ENCODE measurements at regions not wholly inside any gene's neighbourhood (a gene's known extent, or its start where the extent isn't known, plus 50 kb on each side); places are given as distances from the start of the nearest gene placed in this dataset.
"Not testable (repeated sequence)": the region's sequence is repeated elsewhere in the genome, so short reads cannot be mapped to it uniquely, and the experiment has no call there.

DNA sequence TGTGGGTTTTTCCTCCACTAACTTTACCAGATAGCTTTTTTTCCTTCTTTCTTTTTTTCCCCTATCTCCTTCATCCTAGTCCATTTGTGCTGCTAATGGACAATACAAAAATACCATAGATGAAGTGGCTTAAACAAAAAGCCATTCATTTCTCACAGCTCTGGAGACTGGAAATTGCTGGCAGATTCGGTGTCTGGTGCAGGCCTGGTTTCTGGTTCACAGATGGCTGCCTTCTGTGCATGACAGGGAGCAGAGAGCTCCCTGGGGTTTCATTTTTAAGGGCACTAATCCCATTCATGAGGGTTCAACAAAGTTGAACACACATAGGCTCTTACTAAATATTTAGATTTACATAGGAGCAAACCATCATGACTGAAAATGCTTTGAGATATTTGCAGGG, 467.4 kb downstream of the TYW1 start:
- FAIRE-seq (no peak), DNase-seq (ENCODE audit: low spot score) (no peak)

DNA sequence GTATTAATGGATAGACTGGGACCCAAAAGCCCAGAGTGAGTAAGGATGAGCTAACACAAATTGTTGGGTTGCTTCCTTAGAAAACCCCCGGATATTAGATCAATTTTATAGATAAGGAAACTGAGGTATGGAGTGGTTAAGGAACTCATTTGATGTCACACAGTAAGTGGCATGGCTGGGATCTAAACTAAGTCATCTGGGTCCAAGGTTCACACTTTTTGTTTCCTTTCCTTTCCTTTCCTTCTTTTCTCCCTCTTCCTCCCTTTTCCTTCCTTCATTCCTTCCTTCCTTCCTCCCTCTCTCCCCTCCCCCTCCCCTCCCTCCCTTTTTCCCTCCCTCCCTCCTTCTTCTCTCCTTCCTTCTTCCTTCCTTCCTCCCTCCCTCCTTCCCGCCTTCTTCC, 469.5 kb downstream of the TYW1 start:
- FAIRE-seq (no peak), DNase-seq (ENCODE audit: low spot score) (no peak)

DNA sequence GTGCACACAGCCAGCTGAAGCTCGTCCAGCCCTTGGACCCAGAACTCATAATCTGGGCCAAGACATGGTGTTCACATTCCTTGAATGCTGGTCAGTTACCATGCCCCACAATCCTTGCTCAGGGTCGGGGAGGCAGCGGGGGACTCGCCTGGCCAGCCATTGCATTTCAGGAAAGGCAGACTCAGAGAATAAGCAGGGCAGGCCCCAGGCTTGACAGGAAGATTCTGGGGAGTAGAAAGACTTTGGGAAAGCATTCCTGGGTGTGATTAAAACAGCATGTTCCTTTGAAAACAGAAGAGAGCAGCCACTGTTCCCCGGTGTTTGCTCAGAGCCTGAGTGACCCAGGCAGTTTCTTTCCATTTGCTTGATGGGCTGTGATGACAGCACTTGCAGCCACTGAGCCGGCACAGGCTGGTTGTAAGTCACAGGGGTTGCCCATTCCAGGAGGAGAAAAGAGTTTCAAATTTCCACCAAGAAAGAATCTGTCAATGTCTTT, 473.7 kb downstream of the TYW1 start:
- FAIRE-seq: no peak

DNA sequence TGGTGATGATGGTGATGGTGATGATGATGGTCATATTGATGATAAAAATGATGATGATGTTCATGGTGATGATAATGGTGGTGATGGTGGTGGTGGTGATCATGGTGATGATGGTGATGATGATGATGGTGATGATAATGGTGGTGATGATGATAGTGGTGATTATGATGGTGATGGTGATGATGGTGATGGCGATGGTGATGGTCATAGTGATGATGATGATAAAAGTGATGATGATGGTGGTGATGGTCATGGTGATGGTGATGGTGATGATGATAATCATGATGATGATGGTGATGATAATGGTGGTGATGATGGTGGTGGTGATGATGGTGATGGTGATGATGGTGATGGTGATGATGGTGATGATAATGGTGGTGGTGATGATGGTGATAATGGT, 478.7 kb downstream of the TYW1 start:
- FAIRE-seq (no peak), DNase-seq (ENCODE audit: low spot score) (no peak)

More for the DNA sequence above, 473.7 kb downstream of the TYW1 start:
- no peak for DNase-seq (ENCODE audit: low spot score)

DNA sequence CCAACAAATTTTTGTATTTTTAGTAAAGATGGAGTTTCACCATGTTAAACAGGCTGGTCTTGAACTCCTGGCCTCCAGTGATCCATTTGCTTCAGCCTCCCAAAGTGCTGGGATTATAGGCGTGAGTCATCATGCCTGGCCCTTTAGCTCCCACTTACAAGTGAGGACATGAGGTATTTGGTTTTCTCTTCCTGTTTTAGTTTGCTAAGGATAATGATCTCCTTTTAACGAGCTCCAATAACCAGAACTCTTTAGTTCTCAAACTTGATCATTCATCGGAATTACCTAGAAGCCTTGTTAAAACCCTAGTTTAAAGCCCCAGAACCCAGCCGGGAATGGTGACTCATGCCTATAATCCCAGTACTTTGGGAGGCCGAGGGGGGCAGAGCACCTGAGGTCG, 481.4 kb downstream of the TYW1 start:
- DNase-seq (ENCODE audit: low spot score): no peak
- FAIRE-seq: no peak

DNA sequence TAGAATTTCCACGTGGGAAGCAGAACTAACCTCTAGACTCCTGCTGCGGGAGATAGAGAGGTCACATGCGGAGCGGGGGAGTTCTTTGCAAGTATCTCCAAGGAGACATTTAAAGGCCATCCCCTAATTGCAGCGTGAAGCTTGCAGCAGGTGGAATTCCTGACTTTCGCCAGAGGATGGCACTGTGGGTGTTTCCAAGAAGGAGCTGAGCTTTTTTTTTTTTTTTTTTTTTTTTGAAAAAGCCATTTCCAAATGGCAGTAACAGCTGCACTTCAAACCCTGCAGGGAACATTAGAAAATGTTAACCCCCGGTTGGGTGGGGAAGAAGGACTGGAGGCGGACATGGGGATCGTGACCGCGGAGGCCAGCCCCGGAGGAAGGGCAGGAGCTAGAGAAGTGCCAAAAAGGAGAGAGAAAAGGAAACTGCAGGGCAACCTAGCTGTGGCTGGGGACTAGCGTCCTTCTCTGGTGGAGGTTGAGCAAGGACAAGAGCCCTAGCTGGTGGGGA, 487.7 kb downstream of the TYW1 start:
- DNase-seq (ENCODE audit: low spot score) (peak; percentile 74), FAIRE-seq (no peak)

DNA sequence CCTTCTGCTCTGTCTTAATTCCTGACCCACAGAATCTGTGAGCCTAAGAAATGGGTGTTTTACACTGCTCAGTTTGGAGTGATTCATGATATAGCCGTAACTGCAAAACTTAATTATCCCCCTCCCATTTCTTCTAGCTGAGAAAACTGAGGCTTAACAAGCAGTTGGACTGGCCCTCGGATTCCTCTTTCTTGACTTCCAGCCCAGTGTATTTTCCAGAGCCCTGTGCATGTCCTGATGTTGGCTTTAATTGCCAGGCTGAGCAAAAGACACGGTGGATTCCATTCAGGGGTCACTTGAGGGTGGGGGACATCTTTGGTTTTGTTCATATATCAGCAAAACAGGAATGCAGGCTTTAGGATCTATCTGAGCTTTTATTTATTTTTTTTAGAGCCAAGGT, 489.8 kb downstream of the TYW1 start:
- no peak for DNase-seq (ENCODE audit: low spot score)
- no peak for FAIRE-seq

DNA sequence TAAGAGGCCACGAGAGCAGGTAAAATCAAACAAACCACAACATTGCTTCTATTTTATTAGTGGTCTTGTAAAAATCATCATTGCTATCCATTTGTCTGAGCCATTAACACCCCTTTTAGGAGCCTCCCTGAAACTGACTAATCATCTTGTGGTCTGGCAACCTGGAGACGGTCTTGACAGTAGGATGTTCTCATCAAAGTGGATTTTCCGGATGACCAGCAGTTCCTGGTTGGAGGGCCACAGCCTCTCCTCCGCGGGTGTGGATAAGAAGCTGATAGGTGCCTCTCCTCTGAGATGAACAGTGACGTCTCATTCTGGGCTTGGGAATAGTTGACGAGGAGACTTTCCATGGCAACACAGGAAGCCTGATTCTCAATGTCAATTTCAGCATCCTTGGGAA, 490.7 kb downstream of the TYW1 start:
- peak; percentile 46 for DNase-seq (ENCODE audit: low spot score)
- FAIRE-seq: no peak

DNA sequence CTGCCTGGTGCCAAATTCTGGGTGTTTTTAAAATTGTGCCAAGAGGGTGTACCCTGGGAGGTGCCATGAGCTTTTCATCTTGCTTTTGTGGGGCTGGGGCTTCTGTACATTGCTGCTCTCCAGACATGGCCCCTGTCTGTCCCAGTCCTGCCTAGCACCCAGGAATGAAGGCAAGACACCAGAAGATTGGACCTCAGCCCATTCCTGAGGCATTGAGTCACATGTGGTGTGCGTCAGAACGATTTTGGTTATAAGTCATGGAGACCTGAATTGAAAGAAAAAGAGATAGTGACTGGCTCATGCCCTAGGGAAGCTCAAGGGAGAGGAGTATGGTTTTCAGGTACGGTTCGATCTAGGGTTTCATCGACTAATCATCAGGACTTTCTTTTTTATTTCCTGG, 493.2 kb downstream of the TYW1 start:
- no peak for FAIRE-seq
- peak; percentile 54 for DNase-seq (ENCODE audit: low spot score)

DNA sequence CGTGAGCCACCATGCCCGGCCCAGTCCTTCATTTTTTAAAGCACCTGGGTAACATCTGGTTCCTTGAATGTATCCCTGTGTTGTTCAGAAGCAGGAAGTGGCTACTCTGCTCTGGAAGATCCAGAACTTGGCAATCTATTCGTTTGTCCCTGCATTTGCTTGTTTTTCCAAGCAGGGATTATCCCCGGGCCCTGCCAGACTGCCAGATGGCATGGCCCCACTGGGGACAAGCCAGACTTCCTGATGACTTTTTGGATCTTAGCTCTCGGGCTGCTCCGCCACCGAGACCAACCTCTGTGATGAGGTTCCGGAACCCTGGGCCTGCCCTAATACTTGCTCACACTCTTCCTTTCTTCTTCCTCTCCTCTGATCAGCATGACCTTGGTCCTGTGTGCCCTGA, 496.7 kb downstream of the TYW1 start:
- no peak for FAIRE-seq
- no peak for DNase-seq (ENCODE audit: low spot score)

DNA sequence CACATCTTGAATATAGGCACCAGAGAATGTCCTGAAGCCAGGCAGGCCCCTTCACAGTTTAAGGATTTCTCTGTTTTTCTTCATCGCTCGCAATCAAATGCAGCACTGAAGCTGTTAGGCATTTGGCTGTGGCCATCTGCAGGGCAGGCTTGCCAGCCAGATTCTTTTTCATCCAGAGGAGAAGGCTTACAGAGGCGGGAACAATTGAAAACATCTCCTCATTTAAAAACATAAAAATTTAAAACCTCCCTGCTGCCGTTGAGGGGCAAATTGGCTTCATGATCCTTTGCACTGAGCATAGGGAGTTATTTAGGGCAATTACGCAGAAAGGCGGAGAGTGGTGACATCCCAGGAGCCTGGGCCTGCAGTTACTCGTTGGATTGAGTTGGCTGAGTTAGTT, 500.0 kb downstream of the TYW1 start:
- DNase-seq (ENCODE audit: low spot score) (no peak), FAIRE-seq (no peak)

DNA sequence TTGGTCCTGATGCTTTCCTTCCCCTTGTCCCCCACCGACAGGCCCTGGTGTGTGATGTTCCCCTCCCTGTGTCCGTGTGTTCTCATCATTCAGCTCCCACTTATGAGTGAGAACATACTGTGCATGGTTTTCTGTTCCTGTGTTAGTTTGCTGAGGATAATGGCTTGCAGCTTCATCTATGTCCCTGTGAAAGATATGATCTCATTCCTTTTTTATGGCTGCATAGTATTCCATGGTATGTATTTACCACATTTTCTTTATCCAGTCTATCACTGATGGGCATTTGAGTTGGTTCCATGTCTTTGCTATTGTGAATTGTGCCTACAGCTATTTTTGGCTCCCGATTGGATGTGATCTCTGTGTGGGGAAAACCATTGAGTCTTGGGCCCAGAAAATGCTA, 501.3 kb downstream of the TYW1 start:
- FAIRE-seq; DNase-seq (ENCODE audit: low spot score): not testable (repeated sequence)

DNA sequence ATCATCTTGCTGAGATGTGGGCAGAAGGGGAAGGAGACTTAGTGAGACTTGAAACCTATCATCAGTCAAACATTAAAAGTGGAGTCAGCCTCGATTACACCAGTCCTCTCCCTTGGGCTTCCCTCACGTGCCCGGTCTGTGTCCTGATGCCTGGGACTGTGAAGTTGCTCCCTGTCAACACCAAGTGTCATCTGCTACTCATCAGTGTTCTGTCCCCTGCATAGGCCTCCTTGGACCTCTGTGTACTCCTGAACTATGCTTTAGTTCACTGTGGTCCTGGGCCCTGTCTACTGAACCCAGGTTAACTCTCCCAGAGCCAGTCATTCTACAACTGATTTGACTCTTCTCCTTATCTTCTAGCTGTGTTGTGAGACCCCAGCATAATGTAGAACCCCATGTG, 506.3 kb downstream of the TYW1 start:
- FAIRE-seq: no peak

DNA sequence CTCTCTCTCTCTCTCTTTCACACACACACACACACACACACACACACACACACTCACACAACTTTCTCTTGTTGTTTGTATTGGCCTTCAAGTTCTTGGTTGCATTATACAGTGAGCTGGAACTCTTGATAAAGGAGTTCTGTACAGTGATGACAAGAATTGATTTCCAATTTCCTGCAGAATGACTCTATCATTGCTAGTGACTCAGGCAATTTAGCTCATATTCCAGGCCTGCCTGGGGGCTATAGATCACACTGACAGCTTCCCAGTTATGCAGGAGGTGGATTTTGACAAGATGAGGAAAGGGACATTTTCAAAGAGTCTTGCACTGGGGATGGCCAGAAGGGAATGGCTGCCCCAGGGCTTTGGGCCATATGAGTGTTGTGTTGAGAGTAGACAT, 508.8 kb downstream of the TYW1 start:
- FAIRE-seq (no peak), DNase-seq (ENCODE audit: low spot score) (no peak)

More for the DNA sequence above, 506.3 kb downstream of the TYW1 start:
- DNase-seq (ENCODE audit: low spot score): no peak

DNA sequence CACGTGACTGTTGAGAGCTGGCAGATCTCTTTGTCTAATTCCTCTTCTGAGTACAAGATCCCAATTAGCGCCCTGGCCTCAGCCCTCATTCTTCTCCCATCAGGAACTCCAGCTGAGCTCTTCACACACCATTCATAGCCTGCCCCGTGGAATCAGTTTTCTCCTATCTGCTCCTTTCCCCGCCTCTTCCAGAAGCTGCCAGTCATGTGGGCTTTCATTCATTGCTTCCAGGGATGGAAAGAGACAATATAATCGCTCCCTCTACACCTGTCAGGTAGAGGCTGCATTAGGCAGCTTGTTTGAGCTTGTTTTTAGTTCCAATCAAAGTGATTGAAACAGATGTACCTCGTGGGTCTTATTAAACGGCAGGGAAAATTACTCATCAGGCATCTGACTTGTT, 515.8 kb downstream of the TYW1 start:
- DNase-seq (ENCODE audit: low spot score): no peak
- no peak for FAIRE-seq

DNA sequence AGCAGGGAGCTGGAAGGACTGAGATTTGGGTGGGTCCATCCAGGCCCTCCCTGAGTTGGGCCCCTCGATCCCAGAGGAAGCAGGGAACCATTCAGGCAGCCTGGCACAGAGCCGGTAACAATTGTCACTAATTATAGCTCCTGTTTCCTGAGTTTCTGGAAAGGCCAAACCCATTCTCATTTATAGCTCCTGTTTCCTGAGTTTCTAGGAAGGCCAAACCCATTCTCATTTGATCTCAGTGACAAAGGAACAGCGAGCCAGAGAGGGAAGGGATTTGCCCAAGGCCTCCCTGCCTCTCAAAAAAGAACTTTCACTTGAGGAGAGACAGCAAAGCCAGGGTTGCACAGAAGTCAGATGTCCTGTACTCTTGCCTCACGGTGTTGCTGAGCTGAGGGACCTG, 521.9 kb downstream of the TYW1 start:
- no peak for DNase-seq (ENCODE audit: low spot score)

DNA sequence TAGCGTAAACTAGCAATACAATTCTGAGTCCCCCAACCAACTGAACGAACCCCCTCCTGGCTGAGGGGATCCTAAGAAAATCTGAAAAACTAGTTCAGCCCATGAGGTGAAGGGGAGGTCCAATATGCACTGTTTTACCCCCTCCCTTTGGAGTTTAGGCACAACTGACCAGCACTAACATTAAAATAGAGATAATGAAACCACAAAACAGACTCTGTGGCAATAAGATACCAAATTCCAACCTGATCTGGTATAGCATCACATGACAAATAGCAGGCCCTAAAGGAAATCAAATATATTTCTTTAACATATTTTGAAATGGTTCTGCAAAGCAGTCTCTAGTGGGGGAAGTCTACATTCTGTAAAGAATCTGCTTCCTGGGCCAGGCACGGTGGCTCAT, 522.5 kb downstream of the TYW1 start:
- FAIRE-seq (no peak), DNase-seq (ENCODE audit: low spot score) (no peak)

More for the DNA sequence above, 521.9 kb downstream of the TYW1 start:
- FAIRE-seq: no peak

DNA sequence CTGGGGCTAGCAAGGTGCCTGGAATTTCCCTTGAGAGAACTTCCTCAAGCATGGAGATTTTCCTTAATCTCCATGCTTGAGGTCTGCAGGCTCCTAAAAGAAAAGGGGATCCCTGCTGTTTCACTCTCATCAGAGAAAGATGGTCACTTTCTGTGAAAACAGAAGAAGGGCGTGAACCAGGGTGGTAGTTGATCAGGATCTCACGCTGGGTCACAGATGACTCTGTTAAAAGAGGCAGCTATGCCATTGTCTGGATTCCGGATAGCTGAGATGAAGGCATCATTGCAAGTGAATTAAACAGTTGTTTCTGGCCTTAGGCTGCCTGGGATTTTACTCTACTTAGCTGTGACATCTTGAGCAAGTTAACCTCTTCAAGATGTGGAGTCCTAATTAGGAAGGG, 525.9 kb downstream of the TYW1 start:
- FAIRE-seq: no peak
- no peak for DNase-seq (ENCODE audit: low spot score)

DNA sequence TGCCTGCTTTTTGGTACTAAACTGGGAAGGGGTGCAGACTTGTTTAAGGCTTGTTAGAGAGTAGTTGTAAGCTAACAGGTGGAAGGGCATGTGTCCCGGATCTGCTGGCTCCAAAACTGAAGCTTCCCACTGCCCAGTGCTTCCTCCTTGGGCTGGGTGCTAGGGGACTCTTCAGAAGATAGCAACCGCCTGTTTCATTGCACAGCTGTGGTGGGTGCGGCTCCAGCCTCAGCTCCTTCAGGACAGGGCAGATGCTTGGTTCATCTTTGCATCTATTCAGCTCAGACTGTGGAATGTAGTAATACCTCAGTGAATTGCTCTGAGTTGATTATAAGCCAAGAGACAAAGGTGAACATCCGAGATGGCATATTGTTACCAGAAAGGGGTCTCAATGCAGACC, 527.1 kb downstream of the TYW1 start:
- FAIRE-seq (no peak), DNase-seq (ENCODE audit: low spot score) (no peak)

DNA sequence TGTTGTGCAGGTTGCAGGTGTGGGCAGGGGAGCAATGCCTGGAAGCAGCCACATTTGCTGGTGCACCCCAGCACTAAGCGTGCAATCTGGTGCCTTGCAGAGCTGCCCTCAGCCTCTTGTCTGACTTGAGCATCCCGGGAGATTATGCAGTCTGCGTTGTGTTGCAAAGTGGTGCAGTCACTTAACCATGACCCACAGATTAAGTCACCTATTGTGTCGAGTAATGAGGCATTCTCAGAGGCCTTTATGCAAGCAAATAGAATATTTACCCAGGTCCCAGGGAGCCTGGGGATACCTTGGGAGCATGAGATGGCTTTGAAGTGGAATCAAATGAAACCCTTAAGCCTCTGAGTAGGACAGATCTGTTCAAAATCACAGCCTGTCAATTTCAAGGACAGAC, 529.0 kb downstream of the TYW1 start:
- no peak for DNase-seq (ENCODE audit: low spot score)
- no peak for FAIRE-seq

DNA sequence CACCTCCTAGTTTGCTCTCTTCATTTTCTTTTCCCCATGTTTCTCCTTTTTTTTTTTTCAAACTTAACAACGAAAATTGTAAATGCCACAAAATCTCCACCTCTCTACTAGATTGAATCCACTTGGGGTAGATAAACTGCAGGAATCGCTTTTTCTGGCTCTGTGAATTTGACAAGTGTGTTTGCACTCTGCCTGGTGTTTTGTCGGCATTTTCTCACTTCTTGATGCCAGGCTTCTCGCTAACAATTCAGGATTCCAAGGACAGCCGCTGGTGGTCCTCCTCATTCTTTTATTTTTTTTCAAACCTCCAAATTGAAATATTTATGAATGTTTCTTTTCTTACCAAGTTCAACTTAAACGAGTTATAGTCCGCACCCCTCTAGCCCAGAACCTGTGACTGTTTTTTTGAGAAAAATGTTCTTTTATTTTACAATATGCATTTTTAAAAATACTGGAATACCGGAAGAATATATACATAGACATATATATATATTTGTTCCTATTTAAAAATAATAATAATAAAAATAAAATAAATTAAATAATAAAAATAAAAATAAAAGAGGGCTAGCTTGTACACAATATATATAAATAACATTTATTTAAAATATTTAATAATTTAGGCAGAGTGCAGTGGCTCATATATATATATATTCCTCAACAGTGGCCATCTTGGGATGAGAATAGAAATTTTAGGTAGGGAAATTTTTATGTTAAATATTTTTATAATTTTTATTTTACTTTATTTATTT, 538.8 kb downstream of the TYW1 start:
- FAIRE-seq: no peak
- DNase-seq (ENCODE audit: low spot score): no peak

DNA sequence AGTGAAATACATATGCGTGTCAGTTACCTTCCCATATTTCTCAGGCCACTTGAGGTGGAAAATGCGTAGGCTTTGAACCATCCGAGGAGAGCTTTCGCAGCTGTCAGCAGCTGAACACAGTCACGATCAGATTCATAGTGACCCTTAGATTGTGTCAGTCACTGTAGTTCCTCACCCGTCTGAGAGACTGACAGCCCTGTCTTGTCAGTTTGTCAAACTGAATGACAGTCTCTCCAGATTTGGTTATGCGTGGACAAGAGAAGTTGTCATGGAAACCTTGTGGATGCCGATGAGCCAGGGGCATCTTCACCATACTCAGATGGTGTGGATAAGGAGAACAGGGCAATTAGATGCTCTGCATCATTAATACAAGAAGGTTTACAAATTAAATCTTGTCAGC, 546.3 kb downstream of the TYW1 start:
- no peak for DNase-seq (ENCODE audit: low spot score)
- no peak for FAIRE-seq

DNA sequence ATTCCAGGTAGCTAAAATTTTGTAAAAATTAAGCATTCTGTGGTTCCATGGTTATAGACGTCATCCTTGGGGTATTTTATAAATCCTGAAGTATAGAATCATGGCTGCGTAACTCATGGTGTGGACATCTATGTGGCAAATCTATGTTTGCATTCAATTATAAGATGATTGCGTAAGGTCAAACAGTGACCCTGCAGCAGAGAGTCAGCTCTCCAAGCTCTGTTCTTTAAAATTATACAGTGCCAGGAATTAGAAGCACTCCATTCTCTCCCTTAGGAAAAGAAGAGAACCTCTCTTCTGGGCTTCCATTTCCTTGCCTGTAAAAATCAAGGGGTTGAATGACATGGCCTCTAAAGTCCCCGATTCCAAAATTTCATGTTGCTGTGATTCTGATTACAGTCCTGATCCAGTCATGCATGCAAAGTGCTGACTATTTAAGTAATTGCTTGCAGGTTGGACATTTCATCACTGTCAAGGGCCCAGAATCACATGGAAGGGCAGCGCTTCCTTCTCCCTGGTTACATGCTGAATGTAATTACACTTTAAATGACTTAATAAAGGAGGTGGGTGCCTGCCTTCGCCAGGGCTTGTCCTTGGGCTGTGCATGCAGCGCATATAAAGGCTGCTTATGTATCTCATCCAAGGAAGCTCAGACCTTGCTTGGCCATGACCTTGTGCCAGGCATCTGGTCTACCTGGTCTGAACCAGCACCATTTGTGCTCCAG, 550.7 kb downstream of the TYW1 start:
- no peak for DNase-seq (ENCODE audit: low spot score)
- no peak for FAIRE-seq

Data from urothelium cell line (cell line).